SK-N-SH (cell line): ENCODE measurements at regions not wholly inside any gene's neighbourhood (a gene's known extent, or its start where the extent isn't known, plus 50 kb on each side); places are given as distances from the start of the nearest gene placed in this dataset.

ENCODE experiments used
- CTCF ChIA-PET: fragments of 300-600, 350-600 bp; formaldehyde crosslinking; extraction: SDS; loops from one replicate; lab custom pipeline; 2021; lab: Yijun Ruan, JAX
- POLR2A ChIA-PET: fragments of 350-600 bp; sonication (Branson Sonifier 250); formaldehyde crosslinking; extraction: SDS; loops from one replicate; lab custom pipeline; 2020; ENCODE audit warnings: antibody characterized with exemption, inconsistent platforms; lab: Yijun Ruan, JAX
- DNase-seq: peaks from one replicate; pipeline ENCODE4 v3.0.0; 2012
- H2AFZ ChIP-seq: fragments of 200-600 bp; sonication (generic); 2 replicates; pipeline ENCODE4 v1.8.1; 2016; ENCODE audit warnings: antibody characterized with exemption, mild to moderate bottlenecking, low read depth
- H3F3A ChIP-seq: fragments of 200-600 bp; sonication (generic); replicated peaks from 2 replicates; pipeline ENCODE3; 2016; ENCODE audit warnings: antibody characterized with exemption, mild to moderate bottlenecking; ENCODE audit not compliant: insufficient read depth
- H3K27ac ChIP-seq, 2 experiments: fragments of 200-500 bp in 1 of 2; fragments of 200-600 bp in 1 of 2; sonication (Bioruptor generic) in 1 of 2; sonication (generic), shearing (Covaris generic) in 1 of 2; 2 replicates each; pipeline versions ENCODE4 v1.5.1 to v1.6.1; 2014 to 2016; ENCODE audit warnings: low read depth in 2 of 2, inconsistent platforms in 1 of 2, low read length in 1 of 2, mild to moderate bottlenecking in 1 of 2, mixed read lengths in 1 of 2
- H3K27me3 ChIP-seq: fragments of 200-600 bp; sonication (generic), shearing (Covaris generic); 2 replicates; pipeline ENCODE4 v1.6.1; 2016; ENCODE audit warnings: mixed run types; ENCODE audit not compliant: insufficient read depth
- H3K36me3 ChIP-seq, 2 experiments: fragments of 200-500 bp in 1 of 2; fragments of 200-600 bp in 1 of 2; sonication (Bioruptor generic) in 1 of 2; sonication (generic) in 1 of 2; replicated peaks in 1 of 2; 2 replicates each; pipeline versions ENCODE3 to v1.5.1; 2014 to 2016; ENCODE audit warnings: low read length in 1 of 2, mild to moderate bottlenecking in 1 of 2; ENCODE audit not compliant: insufficient read depth in 2 of 2, control insufficient read depth in 1 of 2
- H3K4me1 ChIP-seq, 2 experiments: fragments of 200-500 bp in 1 of 2; fragments of 200-600 bp in 1 of 2; sonication (Bioruptor generic) in 1 of 2; sonication (generic), shearing (Covaris generic) in 1 of 2; 2 replicates each; pipeline versions ENCODE4 v1.5.1 to v1.6.1; 2014 to 2016; ENCODE audit warnings: low read depth in 1 of 2, low read length in 1 of 2, mixed run types in 1 of 2; ENCODE audit not compliant: insufficient read depth in 2 of 2, control insufficient read depth in 1 of 2
- H3K4me2 ChIP-seq: fragments of 200-600 bp; sonication (generic), shearing (Covaris generic); 2 replicates; pipeline ENCODE4 v1.6.1; 2017; ENCODE audit warnings: mixed run types
- H3K4me3 ChIP-seq, 2 experiments: fragments of 200-500 bp in 1 of 2; fragments of 200-600 bp in 1 of 2; sonication (Bioruptor generic) in 1 of 2; sonication (generic), shearing (Covaris generic) in 1 of 2; 2 replicates each; pipeline versions ENCODE4 v1.5.1 to v1.8.1; 2014 to 2016; ENCODE audit warnings: low read depth in 2 of 2, inconsistent platforms in 1 of 2, low read length in 1 of 2, mild to moderate bottlenecking in 1 of 2, mixed read lengths in 1 of 2, moderate library complexity in 1 of 2
- H3K79me2 ChIP-seq: fragments of 200-600 bp; sonication (generic); 2 replicates; pipeline ENCODE4 v1.8.1; 2017; ENCODE audit warnings: mild to moderate bottlenecking; ENCODE audit not compliant: insufficient read depth
- H3K9ac ChIP-seq: fragments of 200-600 bp; sonication (generic); 2 replicates; pipeline ENCODE4 v1.6.1; 2017; ENCODE audit warnings: mixed run types
- H3K9me2 ChIP-seq: fragments of 200-600 bp; sonication (generic); 2 replicates; pipeline ENCODE4 v1.6.1; 2017; ENCODE audit warnings: mixed run types
- H3K9me3 ChIP-seq: fragments of 200-600 bp; sonication (generic); 2 replicates; pipeline ENCODE4 v1.6.1; 2017; ENCODE audit warnings: mixed run types, mild to moderate bottlenecking, moderate library complexity
- H4K20me1 ChIP-seq: fragments of 200-600 bp; sonication (generic); 2 replicates; pipeline ENCODE4 v1.6.1; 2017; ENCODE audit warnings: mild to moderate bottlenecking, mixed run types; ENCODE audit not compliant: insufficient read depth
- CHD2 ChIP-seq: fragments of 150-350 bp; IDR thresholded peaks from 2 replicates; pipeline ENCODE4 v1.6.1; 2018; ENCODE audit warnings: low read length; ENCODE audit not compliant: partially characterized antibody
- ELF1 ChIP-seq: IDR thresholded peaks from 2 replicates; pipeline ENCODE4 v1.4.0; 2012
- EP300 ChIP-seq, 2 experiments: IDR thresholded peaks; 2 replicates each; pipeline versions ENCODE4 v1.4.0 to v1.6.1; 2012; ENCODE audit warnings: borderline replicate concordance in 1 of 2, low read depth in 1 of 2, low read length in 1 of 2
- EZH2phosphoT487 ChIP-seq: fragments of 200-600 bp; sonication (generic); IDR thresholded peaks from 2 replicates; pipeline ENCODE4 v1.6.1; 2017; ENCODE audit warnings: low read depth, mixed run types, mild to moderate bottlenecking, antibody characterized with exemption, moderate library complexity, borderline replicate concordance
- FOSL2 ChIP-seq: IDR thresholded peaks from 2 replicates; pipeline ENCODE4 v1.4.0; 2012; ENCODE audit warnings: low read depth, mild to moderate bottlenecking, moderate library complexity, borderline replicate concordance
- FOXM1 ChIP-seq: IDR thresholded peaks from 2 replicates; pipeline ENCODE4 v1.4.0; 2012; ENCODE audit warnings: low read depth, mild to moderate bottlenecking
- GABPA ChIP-seq: IDR thresholded peaks from 2 replicates; pipeline ENCODE4 v1.4.0; 2012; ENCODE audit warnings: low read depth, mild to moderate bottlenecking
- GATA2 ChIP-seq: sonication (generic); formaldehyde crosslinking; IDR thresholded peaks from 2 replicates; pipeline ENCODE4 v1.5.0; 2020; ENCODE audit warnings: mild to moderate bottlenecking, missing genetic modification reagents
- JUND ChIP-seq: IDR thresholded peaks from 2 replicates; pipeline ENCODE4 v1.4.0; 2012
- NFIC ChIP-seq: IDR thresholded peaks from 2 replicates; pipeline ENCODE4 v1.4.0; 2012; ENCODE audit warnings: borderline replicate concordance
- POLR2AphosphoS5 ChIP-seq: IDR thresholded peaks from 2 replicates; pipeline ENCODE4 v1.6.1; 2012; ENCODE audit warnings: low read depth, low read length
- RAD21 ChIP-seq: IDR thresholded peaks from 2 replicates; pipeline ENCODE4 v1.6.1; 2012; ENCODE audit warnings: mild to moderate bottlenecking, low read length
- RCOR1 ChIP-seq: fragments of 150-350 bp; IDR thresholded peaks from 2 replicates; pipeline ENCODE4 v1.6.1; 2017; ENCODE audit warnings: antibody characterized with exemption, low read length
- RFX5 ChIP-seq: IDR thresholded peaks from 2 replicates; pipeline ENCODE4 v1.6.1; 2012; ENCODE audit warnings: mild to moderate bottlenecking, improper control_type of control experiment, low read length
- RXRA ChIP-seq: IDR thresholded peaks from 2 replicates; pipeline ENCODE4 v1.4.0; 2012; ENCODE audit warnings: low read depth, mild to moderate bottlenecking, borderline replicate concordance
- SIN3A ChIP-seq: IDR thresholded peaks from 2 replicates; pipeline ENCODE4 v1.6.1; 2012; ENCODE audit warnings: low read depth, mild to moderate bottlenecking, low read length, moderate library complexity, borderline replicate concordance
- SMC3 ChIP-seq: IDR thresholded peaks from 2 replicates; pipeline ENCODE4 v1.6.1; 2012; ENCODE audit warnings: low read depth, low read length, improper control_type of control experiment
- TCF12 ChIP-seq: IDR thresholded peaks from 2 replicates; pipeline ENCODE4 v1.4.0; 2012
- TEAD4 ChIP-seq: IDR thresholded peaks from 2 replicates; pipeline ENCODE4 v1.4.0; 2012; ENCODE audit warnings: mild to moderate bottlenecking, borderline replicate concordance; ENCODE audit not compliant: insufficient read depth
- YY1 ChIP-seq: IDR thresholded peaks from 2 replicates; pipeline ENCODE4 v1.4.0; 2012; ENCODE audit warnings: low read depth, mild to moderate bottlenecking
- WGBS: methylation state at CpG from one replicate; pipeline ENCODE4 v1.1.6; 2017; ENCODE audit warnings: low lambda C conversion rate; 5-methylcytosine and 5-hydroxymethylcytosine counted together
- TF ChIP-seq, protein P1 (sequence below): IDR thresholded peaks from 2 replicates; pipeline ENCODE4 v1.6.1; 2012; ENCODE audit warnings: mild to moderate bottlenecking, low read depth, low read length, moderate library complexity
- TF ChIP-seq, protein P2 (sequence below): IDR thresholded peaks from 2 replicates; pipeline ENCODE4 v1.4.0; 2012; ENCODE audit warnings: low read depth
- TF ChIP-seq, protein P3 (sequence below): IDR thresholded peaks from 2 replicates; pipeline ENCODE4 v1.4.0; 2012; ENCODE audit warnings: low read depth, borderline replicate concordance
- TF ChIP-seq, protein P4 (sequence below): IDR thresholded peaks from 2 replicates; pipeline ENCODE4; 2012

DNA sequence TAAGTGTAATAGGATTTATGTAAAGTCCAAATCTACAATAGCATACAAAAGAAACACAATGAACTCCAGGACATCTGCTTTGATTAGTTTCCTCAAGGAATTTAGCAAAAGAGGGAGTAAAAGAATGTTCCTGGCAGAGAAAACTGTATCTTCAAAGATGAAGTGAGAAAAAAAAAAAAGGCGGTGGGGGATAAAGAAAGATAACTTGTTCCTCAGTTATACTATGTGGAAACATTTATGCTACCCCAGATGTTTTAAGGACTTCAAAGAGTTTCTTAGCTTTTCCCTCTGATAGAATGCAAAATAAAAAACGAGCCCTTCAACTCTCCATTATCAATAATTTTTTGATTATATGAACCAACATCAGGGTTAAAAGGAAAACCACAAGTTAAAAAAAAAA is 908.9 kb upstream of the ADGRL2 start:
- Histone ChIP-seq H4K20me1 (no peaks in the 10 kb centered on the region), H3K27ac (no peak overlapping the region), H3K9ac (no peak overlapping the region), H2AFZ (no peak overlapping the region), H3K9me3 (no peaks in the 10 kb centered on the region), H3K4me1 (no peaks in the 10 kb centered on the region; a peak in 2 of 4 replicates), H3K27me3 (no peaks in the 10 kb centered on the region), H3K4me3 (no peak overlapping the region), H3K9me2 (no peaks in the 10 kb centered on the region), H3K4me2 (no peak overlapping the region), H3K79me2 (no peaks in the 10 kb centered on the region), H3K36me3 (no peaks in the 10 kb centered on the region), H3F3A (no peaks in the 10 kb centered on the region)
- no peak for DNase-seq
- CTCF ChIA-PET = no interaction called here
- POLR2A ChIA-PET = interaction anchor here (0.6 kb wide), 1 partner anchor 62 kb away, joined by 4 read pairs; no protein-coding TSS in a partner anchor
- WGBS = 65% methylated on average over 2 of the region's 2 CpGs
- TF ChIP-seq RCOR1 (no peak), SMC3 (no peak), FOSL2 (no peak), TCF12 (no peak), RXRA (no peak), NFIC (no peak), GATA2 (CRISPR knock-in tag) (no peak), RFX5 (no peak), JUND (no peak), EZH2phosphoT487 (no peak), ELF1 (no peak), EP300 (IDR thresholded peaks at IDR 0.05; ENCODE audit: borderline replicate concordance in 1 of 2, low read depth in 1 of 2, low read length in 1 of 2) (no peak), RAD21 (no peak), SIN3A (no peak), YY1 (no peak), GABPA (no peak), CHD2 (no peak), FOXM1 (no peak)
- TF ChIP-seq, protein P1, sequence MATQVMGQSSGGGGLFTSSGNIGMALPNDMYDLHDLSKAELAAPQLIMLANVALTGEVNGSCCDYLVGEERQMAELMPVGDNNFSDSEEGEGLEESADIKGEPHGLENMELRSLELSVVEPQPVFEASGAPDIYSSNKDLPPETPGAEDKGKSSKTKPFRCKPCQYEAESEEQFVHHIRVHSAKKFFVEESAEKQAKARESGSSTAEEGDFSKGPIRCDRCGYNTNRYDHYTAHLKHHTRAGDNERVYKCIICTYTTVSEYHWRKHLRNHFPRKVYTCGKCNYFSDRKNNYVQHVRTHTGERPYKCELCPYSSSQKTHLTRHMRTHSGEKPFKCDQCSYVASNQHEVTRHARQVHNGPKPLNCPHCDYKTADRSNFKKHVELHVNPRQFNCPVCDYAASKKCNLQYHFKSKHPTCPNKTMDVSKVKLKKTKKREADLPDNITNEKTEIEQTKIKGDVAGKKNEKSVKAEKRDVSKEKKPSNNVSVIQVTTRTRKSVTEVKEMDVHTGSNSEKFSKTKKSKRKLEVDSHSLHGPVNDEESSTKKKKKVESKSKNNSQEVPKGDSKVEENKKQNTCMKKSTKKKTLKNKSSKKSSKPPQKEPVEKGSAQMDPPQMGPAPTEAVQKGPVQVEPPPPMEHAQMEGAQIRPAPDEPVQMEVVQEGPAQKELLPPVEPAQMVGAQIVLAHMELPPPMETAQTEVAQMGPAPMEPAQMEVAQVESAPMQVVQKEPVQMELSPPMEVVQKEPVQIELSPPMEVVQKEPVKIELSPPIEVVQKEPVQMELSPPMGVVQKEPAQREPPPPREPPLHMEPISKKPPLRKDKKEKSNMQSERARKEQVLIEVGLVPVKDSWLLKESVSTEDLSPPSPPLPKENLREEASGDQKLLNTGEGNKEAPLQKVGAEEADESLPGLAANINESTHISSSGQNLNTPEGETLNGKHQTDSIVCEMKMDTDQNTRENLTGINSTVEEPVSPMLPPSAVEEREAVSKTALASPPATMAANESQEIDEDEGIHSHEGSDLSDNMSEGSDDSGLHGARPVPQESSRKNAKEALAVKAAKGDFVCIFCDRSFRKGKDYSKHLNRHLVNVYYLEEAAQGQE = no peak

DNA sequence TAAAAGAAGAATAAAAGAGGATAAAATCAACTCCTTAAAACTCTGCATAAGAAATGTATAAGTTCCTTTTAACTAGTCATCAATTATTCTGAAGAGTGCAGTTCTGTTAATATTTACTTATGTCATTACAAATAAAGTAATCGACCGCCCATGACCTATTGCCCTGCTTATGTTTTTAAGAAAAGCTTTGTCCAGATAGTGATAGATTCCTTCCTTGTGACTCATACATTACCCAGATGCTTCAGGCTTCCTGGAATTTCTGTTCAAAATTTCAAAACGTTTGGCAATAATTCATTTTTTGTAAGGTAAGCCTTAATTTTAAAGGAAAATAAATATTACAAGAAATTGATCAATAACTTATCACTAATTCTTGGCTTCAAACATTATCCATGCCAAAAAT is 918.2 kb upstream of the ADGRL2 start:
- Histone ChIP-seq H3K27me3 (no peaks in the 10 kb centered on the region), H3K27ac (no peak overlapping the region), H2AFZ (no peak overlapping the region), H3F3A (no peaks in the 10 kb centered on the region), H3K9me2 (no peaks in the 10 kb centered on the region), H3K9ac (no peak overlapping the region), H3K36me3 (no peaks in the 10 kb centered on the region), H4K20me1 (no peaks in the 10 kb centered on the region), H3K79me2 (no peaks in the 10 kb centered on the region), H3K4me3 (no peak overlapping the region), H3K9me3 (no peaks in the 10 kb centered on the region), H3K4me2 (no peak overlapping the region), H3K4me1 (no peaks in the 10 kb centered on the region; a peak in 1 of 4 replicates)
- DNase-seq = no peak
- POLR2A ChIA-PET = no interaction called here
- CTCF ChIA-PET = no interaction called here
- WGBS = 22% methylated on average over 3 of the region's 3 CpGs
- TF ChIP-seq POLR2AphosphoS5 (no peak), TCF12 (peak; percentile 57), FOSL2 (peak; percentile 32; the same call in 1 of the 2 replicates), RXRA (peak; percentile 28; the same call in 1 of the 2 replicates), JUND (peak; percentile 58), TEAD4 (peak; percentile 27; the same call in 1 of the 2 replicates), YY1 (no peak), EP300 (IDR thresholded peaks at IDR 0.05; ENCODE audit: borderline replicate concordance in 1 of 2, low read depth in 1 of 2, low read length in 1 of 2) (peak in 1 of 2 experiments; percentile 49; a peak in 1 of 4 replicates)
- TF ChIP-seq, protein P2, sequence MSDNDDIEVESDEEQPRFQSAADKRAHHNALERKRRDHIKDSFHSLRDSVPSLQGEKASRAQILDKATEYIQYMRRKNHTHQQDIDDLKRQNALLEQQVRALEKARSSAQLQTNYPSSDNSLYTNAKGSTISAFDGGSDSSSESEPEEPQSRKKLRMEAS = no peak
- TF ChIP-seq, protein P3, sequence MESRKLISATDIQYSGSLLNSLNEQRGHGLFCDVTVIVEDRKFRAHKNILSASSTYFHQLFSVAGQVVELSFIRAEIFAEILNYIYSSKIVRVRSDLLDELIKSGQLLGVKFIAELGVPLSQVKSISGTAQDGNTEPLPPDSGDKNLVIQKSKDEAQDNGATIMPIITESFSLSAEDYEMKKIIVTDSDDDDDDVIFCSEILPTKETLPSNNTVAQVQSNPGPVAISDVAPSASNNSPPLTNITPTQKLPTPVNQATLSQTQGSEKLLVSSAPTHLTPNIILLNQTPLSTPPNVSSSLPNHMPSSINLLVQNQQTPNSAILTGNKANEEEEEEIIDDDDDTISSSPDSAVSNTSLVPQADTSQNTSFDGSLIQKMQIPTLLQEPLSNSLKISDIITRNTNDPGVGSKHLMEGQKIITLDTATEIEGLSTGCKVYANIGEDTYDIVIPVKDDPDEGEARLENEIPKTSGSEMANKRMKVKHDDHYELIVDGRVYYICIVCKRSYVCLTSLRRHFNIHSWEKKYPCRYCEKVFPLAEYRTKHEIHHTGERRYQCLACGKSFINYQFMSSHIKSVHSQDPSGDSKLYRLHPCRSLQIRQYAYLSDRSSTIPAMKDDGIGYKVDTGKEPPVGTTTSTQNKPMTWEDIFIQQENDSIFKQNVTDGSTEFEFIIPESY = no peak
- TF ChIP-seq, protein P4, sequence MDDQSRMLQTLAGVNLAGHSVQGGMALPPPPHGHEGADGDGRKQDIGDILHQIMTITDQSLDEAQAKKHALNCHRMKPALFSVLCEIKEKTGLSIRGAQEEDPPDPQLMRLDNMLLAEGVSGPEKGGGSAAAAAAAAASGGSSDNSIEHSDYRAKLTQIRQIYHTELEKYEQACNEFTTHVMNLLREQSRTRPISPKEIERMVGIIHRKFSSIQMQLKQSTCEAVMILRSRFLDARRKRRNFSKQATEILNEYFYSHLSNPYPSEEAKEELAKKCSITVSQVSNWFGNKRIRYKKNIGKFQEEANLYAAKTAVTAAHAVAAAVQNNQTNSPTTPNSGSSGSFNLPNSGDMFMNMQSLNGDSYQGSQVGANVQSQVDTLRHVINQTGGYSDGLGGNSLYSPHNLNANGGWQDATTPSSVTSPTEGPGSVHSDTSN = 0 out of 2 replicates have a peak, but pooled peaks have one; percentile 19
- TF ChIP-seq, all 33 proteins: peak for 7
